Liver (tissue), 8 donors: ENCODE measurements at regions not wholly inside any gene's neighbourhood (a gene's known extent, or its start where the extent isn't known, plus 50 kb on each side); places are given as distances from the start of the nearest gene placed in this dataset.

Experiments used
- DNase-seq: peaks from one replicate; pipeline ENCODE4 v3.0.0-alpha.2; 2017; ENCODE audit warnings: low spot score
- H3K27ac ChIP-seq, 2 donors: one replicate each; pipeline ENCODE4 v1.7.0; 2013; ENCODE audit warnings: inconsistent platforms in 2 of 2, low read length in 2 of 2, control low read depth in 1 of 2, low read depth in 1 of 2, mild to moderate bottlenecking in 1 of 2
- H3K27me3 ChIP-seq, 4 donors: one replicate each; pipeline versions ENCODE4 v1.6.1 to v1.7.0; 2013; ENCODE audit warnings: low read length in 3 of 4, inconsistent platforms in 1 of 4, mild to moderate bottlenecking in 1 of 4, moderate library complexity in 1 of 4; ENCODE audit not compliant: control insufficient read depth in 4 of 4, insufficient read depth in 4 of 4
- H3K36me3 ChIP-seq, 4 donors: one replicate each; pipeline versions ENCODE4 v1.6.1 to v1.7.0; 2013; ENCODE audit warnings: low read length in 3 of 4, mild to moderate bottlenecking in 3 of 4, low read depth in 1 of 4, moderate library complexity in 1 of 4; ENCODE audit not compliant: control insufficient read depth in 4 of 4, insufficient read depth in 3 of 4
- H3K4me1 ChIP-seq, 4 donors: one replicate each; pipeline versions ENCODE4 v1.6.1 to v1.7.0; 2013; ENCODE audit warnings: low read length in 3 of 4, mild to moderate bottlenecking in 3 of 4, moderate library complexity in 1 of 4; ENCODE audit not compliant: control insufficient read depth in 4 of 4, insufficient read depth in 4 of 4
- H3K4me3 ChIP-seq, 3 donors: one replicate each; pipeline versions ENCODE4 v1.6.1 to v1.7.0; 2013; ENCODE audit warnings: low read length in 3 of 3, control low read depth in 1 of 3, low read depth in 1 of 3, mild to moderate bottlenecking in 1 of 3
- H3K9ac ChIP-seq, 2 donors: one replicate each; pipeline ENCODE4 v1.7.0; 2013; ENCODE audit warnings: low read length in 2 of 2, mild to moderate bottlenecking in 2 of 2, moderate library complexity in 2 of 2, control low read depth in 1 of 2, low read depth in 1 of 2
- H3K9me3 ChIP-seq, 4 donors: one replicate each; pipeline versions ENCODE4 v1.6.1 to v1.7.0; 2013; ENCODE audit warnings: low read length in 3 of 4; ENCODE audit not compliant: control insufficient read depth in 4 of 4
- ATF3 ChIP-seq: IDR thresholded peaks from 2 replicates; pipeline ENCODE4 v1.6.1; 2016; ENCODE audit warnings: antibody characterized with exemption
- CTCF ChIP-seq: fragments of 150-350 bp; IDR thresholded peaks from 2 replicates; pipeline ENCODE4 v1.5.1; 2017; ENCODE audit warnings: improper control_type of control experiment, low read depth, low read length; ENCODE audit not compliant: missing input control
- EGR1 ChIP-seq, 2 donors: IDR thresholded peaks; 2 replicates each; pipeline ENCODE4 v1.6.1; 2016 to 2018; ENCODE audit warnings: antibody characterized with exemption in 2 of 2, low read depth in 2 of 2
- FOXA1 ChIP-seq: IDR thresholded peaks from 2 replicates; pipeline ENCODE4 v1.6.1; 2016; ENCODE audit warnings: antibody characterized with exemption
- FOXA2 ChIP-seq: IDR thresholded peaks from 2 replicates; pipeline ENCODE4 v1.6.1; 2016; ENCODE audit warnings: antibody characterized with exemption
- GABPA ChIP-seq, 2 donors: IDR thresholded peaks in 1 of 2; conservative IDR thresholded peaks in 1 of 2; 2 replicates each; pipeline ENCODE4 v1.6.1; 2016; ENCODE audit warnings: antibody characterized with exemption in 2 of 2, mild to moderate bottlenecking in 1 of 2, moderate library complexity in 1 of 2
- HNF4A ChIP-seq, 2 donors: conservative IDR thresholded peaks; 2 replicates each; pipeline ENCODE4 v1.6.1; 2016; ENCODE audit warnings: antibody characterized with exemption in 2 of 2, mild to moderate bottlenecking in 2 of 2
- HNF4G ChIP-seq: IDR thresholded peaks from 2 replicates; pipeline ENCODE4 v1.6.1; 2016; ENCODE audit warnings: antibody characterized with exemption
- JUND ChIP-seq, 2 donors: IDR thresholded peaks; 2 replicates each; pipeline ENCODE4 v1.6.1; 2016; ENCODE audit warnings: antibody characterized with exemption in 2 of 2
- MAX ChIP-seq: IDR thresholded peaks from 2 replicates; pipeline ENCODE4 v1.6.1; 2016; ENCODE audit warnings: antibody characterized with exemption
- NR2F2 ChIP-seq: IDR thresholded peaks from 2 replicates; pipeline ENCODE4 v1.6.1; 2016; ENCODE audit warnings: antibody characterized with exemption
- RAD21 ChIP-seq, 2 donors: IDR thresholded peaks; 2 replicates each; pipeline ENCODE4 v1.6.1; 2016; ENCODE audit warnings: antibody characterized with exemption in 2 of 2, mild to moderate bottlenecking in 2 of 2
- RXRA ChIP-seq, 2 donors: IDR thresholded peaks; 2 replicates each; pipeline ENCODE4 v1.6.1; 2017 to 2018; ENCODE audit warnings: antibody characterized with exemption in 2 of 2, mild to moderate bottlenecking in 1 of 2
- SP1 ChIP-seq: IDR thresholded peaks from 2 replicates; pipeline ENCODE4 v1.6.1; 2018; ENCODE audit warnings: antibody characterized with exemption, mild to moderate bottlenecking
- TAF1 ChIP-seq: conservative IDR thresholded peaks from 2 replicates; pipeline ENCODE4 v1.6.1; 2016; ENCODE audit warnings: antibody characterized with exemption, mild to moderate bottlenecking
- YY1 ChIP-seq: IDR thresholded peaks from 2 replicates; pipeline ENCODE4 v1.6.1; 2016; ENCODE audit warnings: antibody characterized with exemption, mild to moderate bottlenecking
- WGBS: extraction: QIAGEN DNeasy Blood & Tissue Kit; methylation state at CpG from one replicate; pipeline ENCODE4 v1.1.7; 2013; 5-methylcytosine and 5-hydroxymethylcytosine counted together
- TF ChIP-seq, protein P1 (sequence below): IDR thresholded peaks from 2 replicates; pipeline ENCODE4 v1.6.1; 2016; ENCODE audit warnings: antibody characterized with exemption
- TF ChIP-seq, protein P2 (sequence below): IDR thresholded peaks from 2 replicates; pipeline ENCODE4 v1.6.1; 2016; ENCODE audit warnings: antibody characterized with exemption, mild to moderate bottlenecking
- donor health status: healthy.
- donor health status: healthy.
- donor health status: healthy.
- donor health status: healthy.
- donor health status: healthy.

DNA sequence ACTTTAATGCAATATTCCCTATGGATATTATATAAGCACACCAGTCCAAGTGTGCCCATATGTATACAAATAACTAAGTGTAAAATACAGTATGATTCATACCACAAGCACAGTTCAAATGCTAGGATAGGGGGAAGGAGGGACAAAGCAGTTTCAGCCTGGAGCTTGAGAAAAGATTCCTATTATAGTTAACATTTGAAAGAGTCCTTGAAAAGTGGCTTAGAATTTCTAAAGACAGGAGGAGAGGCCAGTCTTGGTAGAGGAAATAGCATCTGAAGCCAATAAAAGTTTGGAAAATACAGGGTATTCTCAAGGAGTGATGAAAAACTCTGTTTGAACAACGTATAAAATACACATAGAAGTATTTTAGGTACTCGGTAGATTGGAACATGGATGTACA lies 173.4 kb upstream of the CWC22 start:
- 50% methylated on average over 2 of the region's 2 CpGs for WGBS
- H3K27me3 ChIP-seq: no peaks in the 10 kb centered on the region

GRCh38 chr2:180177534-180177933 lies 170.4 kb upstream of the CWC22 start:
- TF ChIP-seq FOXA1 (no peak), JUND (IDR thresholded peaks at IDR 0.05) (no peak), HNF4G (no peak), EGR1 (IDR thresholded peaks at IDR 0.05; ENCODE audit: low read depth in 2 of 2) (no peak), CTCF (no peak), ATF3 (no peak), RAD21 (IDR thresholded peaks at IDR 0.05) (no peak), HNF4A (conservative IDR thresholded peaks at IDR 0.05) (no peak), YY1 (no peak), TAF1 (no peak), FOXA2 (no peak), RXRA (IDR thresholded peaks at IDR 0.05) (no peak), NR2F2 (no peak), SP1 (no peak), GABPA (IDR thresholded peaks at IDR 0.05 in 1 of 2, conservative IDR thresholded peaks at IDR 0.05 in 1 of 2) (no peak)
- TF ChIP-seq, protein P1, sequence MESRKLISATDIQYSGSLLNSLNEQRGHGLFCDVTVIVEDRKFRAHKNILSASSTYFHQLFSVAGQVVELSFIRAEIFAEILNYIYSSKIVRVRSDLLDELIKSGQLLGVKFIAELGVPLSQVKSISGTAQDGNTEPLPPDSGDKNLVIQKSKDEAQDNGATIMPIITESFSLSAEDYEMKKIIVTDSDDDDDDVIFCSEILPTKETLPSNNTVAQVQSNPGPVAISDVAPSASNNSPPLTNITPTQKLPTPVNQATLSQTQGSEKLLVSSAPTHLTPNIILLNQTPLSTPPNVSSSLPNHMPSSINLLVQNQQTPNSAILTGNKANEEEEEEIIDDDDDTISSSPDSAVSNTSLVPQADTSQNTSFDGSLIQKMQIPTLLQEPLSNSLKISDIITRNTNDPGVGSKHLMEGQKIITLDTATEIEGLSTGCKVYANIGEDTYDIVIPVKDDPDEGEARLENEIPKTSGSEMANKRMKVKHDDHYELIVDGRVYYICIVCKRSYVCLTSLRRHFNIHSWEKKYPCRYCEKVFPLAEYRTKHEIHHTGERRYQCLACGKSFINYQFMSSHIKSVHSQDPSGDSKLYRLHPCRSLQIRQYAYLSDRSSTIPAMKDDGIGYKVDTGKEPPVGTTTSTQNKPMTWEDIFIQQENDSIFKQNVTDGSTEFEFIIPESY: no peak
- Histone ChIP-seq H3K9ac (no peak overlapping the region), H3K27me3 (no peaks in the 10 kb centered on the region), H3K4me1 (no peaks in the 10 kb centered on the region), H3K4me3 (no peak overlapping the region), H3K27ac (no peak overlapping the region), H3K9me3 (no peaks in the 10 kb centered on the region), H3K36me3 (no peaks in the 10 kb centered on the region)
- no peak for DNase-seq

More for the DNA sequence above, 173.4 kb upstream of the CWC22 start:
- DNase-seq: no peak
- Histone ChIP-seq H3K4me1 (no peaks in the 10 kb centered on the region), H3K4me3 (no peak overlapping the region), H3K27ac (no peak overlapping the region), H3K36me3 (no peaks in the 10 kb centered on the region), H3K9ac (no peak overlapping the region), H3K9me3 (no peaks in the 10 kb centered on the region)
- TF ChIP-seq JUND (IDR thresholded peaks at IDR 0.05) (no peak), HNF4G (no peak)

DNA sequence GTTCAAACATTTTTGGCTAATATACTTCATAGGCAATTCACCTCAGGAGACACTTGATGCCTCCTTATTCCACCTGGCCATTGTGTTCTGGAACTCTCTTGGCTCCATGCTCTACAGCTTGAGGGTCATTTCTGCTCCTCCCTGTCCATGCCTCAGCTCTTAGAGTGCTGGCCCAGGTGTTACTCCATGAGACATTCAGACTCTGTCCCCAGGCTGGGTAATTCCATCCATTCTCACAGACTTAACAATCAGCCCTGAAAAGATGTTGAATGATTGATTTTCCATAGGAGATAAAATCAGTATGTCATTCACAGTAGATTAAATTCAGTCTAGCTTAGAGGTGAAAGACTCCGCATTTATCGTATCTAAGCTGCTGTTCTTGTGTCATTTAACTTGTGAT lies 168.6 kb upstream of the CWC22 start:
- no peak overlapping the region for H3K27ac ChIP-seq
- 91% methylated on average over 2 of the region's 2 CpGs for WGBS
- H3K27me3 ChIP-seq: no peaks in the 10 kb centered on the region
- H3K36me3 ChIP-seq: no peaks in the 10 kb centered on the region
- no peaks in the 10 kb centered on the region for H3K4me1 ChIP-seq
- no peak overlapping the region for H3K4me3 ChIP-seq
- TF ChIP-seq EGR1 (IDR thresholded peaks at IDR 0.05; ENCODE audit: low read depth in 2 of 2): no peak
- no peak for TF ChIP-seq TAF1
- TF ChIP-seq NR2F2: no peak
- no peak for TF ChIP-seq MAX
- TF ChIP-seq, protein P1: no peak
- no peak for TF ChIP-seq YY1
- no peak for TF ChIP-seq RAD21 (IDR thresholded peaks at IDR 0.05)
- no peak for TF ChIP-seq FOXA1
- no peak for TF ChIP-seq GABPA (IDR thresholded peaks at IDR 0.05 in 1 of 2, conservative IDR thresholded peaks at IDR 0.05 in 1 of 2)
- TF ChIP-seq HNF4G: no peak
- no peak for TF ChIP-seq RXRA (IDR thresholded peaks at IDR 0.05)
- TF ChIP-seq, protein P2, sequence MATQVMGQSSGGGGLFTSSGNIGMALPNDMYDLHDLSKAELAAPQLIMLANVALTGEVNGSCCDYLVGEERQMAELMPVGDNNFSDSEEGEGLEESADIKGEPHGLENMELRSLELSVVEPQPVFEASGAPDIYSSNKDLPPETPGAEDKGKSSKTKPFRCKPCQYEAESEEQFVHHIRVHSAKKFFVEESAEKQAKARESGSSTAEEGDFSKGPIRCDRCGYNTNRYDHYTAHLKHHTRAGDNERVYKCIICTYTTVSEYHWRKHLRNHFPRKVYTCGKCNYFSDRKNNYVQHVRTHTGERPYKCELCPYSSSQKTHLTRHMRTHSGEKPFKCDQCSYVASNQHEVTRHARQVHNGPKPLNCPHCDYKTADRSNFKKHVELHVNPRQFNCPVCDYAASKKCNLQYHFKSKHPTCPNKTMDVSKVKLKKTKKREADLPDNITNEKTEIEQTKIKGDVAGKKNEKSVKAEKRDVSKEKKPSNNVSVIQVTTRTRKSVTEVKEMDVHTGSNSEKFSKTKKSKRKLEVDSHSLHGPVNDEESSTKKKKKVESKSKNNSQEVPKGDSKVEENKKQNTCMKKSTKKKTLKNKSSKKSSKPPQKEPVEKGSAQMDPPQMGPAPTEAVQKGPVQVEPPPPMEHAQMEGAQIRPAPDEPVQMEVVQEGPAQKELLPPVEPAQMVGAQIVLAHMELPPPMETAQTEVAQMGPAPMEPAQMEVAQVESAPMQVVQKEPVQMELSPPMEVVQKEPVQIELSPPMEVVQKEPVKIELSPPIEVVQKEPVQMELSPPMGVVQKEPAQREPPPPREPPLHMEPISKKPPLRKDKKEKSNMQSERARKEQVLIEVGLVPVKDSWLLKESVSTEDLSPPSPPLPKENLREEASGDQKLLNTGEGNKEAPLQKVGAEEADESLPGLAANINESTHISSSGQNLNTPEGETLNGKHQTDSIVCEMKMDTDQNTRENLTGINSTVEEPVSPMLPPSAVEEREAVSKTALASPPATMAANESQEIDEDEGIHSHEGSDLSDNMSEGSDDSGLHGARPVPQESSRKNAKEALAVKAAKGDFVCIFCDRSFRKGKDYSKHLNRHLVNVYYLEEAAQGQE: no peak
- no peaks in the 10 kb centered on the region for H3K9me3 ChIP-seq
- H3K9ac ChIP-seq: no peak overlapping the region
- no peak for DNase-seq
